Femur (tissue), 1 donor: ENCODE measurements at regions not wholly inside any gene's neighbourhood (a gene's known extent, or its start where the extent isn't known, plus 50 kb on each side); places are given as distances from the start of the nearest gene placed in this dataset.

Source experiments
- DNase-seq: peaks from one replicate; pipeline ENCODE4 v3.0.0-alpha.2; 2017

DNA sequence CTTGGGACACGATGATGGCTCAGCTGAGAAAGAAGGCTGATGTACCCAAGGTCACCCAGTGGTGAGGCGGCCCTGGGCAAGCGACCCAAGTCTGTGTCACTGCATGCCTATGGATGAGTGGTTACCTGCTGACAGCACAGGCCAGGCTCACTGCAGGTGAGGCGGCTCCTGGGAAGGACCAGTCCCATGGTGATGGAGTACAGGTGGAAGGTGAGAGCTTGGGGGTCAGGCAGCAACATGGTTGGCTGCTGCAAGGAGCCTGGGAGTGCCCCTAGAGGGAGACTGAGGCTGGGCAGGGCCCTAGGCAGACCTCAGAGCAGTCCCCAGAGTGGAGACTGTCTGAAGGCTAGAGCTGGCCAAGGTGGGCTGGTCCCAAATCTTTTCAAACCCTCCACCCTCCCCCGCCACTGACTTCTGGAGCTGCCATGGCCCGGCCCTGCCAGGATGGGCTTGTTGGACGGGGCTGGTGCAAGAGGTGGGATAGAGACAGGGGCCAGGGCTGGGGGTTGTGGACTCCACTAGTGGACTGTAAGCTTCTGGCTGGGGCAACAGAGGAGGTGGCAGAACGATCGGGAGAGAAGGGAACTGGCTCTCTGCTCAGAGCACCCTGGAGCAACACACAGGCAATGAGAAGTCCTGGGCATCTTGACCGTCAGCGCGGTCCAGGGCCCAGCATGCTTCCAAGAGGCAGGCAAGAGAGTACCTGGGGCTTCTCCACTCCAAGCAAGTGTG, 72.5 kb upstream of the SLC6A11 start:
- DNase-seq: no peak

DNA sequence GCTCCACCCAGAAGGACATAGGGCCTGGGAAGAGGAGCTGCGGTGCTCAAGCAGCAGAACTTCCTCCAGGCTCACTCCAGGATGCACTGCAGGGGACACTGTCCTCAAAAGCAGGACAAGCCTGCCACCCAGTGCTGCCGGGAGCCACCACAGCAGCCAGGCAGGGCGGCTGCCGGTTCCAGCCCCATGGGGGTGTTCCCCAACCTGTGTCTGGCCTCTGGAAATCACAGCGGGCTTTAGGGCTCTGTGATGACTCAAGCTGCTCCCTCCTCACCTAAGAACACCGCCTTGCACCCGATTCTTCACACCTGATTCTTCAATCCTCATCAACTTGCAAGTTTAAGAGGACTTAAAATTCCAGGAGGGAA, 71.9 kb upstream of the SLC6A11 start:
- no peak for DNase-seq

DNA sequence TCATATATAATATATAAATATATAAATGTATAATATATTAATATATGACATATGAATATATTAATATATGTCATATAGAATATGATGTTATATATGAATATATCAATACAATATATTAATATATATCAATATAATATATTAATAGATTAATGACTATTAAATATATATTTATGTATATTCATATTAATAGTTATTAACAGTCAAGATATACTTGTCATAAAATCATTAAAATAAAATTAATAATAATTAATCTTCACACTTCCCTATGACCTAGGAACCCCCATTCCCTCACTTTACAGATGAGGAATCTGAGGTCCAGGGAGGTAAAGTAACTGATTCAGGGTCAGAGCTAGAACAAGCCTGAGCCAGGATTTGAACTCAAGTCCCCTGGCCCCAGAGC, 70.6 kb upstream of the SLC6A11 start:
- no peak for DNase-seq

DNA sequence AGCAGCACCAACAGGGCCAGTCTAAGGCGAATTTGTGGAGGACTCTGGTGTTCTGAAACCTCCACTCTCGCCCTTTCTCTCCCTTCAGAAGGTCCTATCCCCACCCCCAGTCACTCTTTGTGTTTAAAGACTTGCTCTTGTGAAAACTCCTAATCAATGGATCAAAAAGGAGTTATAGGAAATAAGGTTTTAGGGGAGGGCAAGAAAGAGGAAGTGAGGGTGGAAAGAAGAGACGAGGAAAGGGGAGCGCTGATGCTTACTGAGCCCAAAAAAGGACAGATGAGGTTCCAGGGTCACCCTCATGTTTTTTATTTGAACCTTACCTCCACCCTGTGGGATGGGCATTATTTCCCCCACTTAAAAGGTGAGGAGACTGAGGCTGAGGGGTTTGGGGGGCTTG, 70.0 kb upstream of the SLC6A11 start:
- no peak for DNase-seq

DNA sequence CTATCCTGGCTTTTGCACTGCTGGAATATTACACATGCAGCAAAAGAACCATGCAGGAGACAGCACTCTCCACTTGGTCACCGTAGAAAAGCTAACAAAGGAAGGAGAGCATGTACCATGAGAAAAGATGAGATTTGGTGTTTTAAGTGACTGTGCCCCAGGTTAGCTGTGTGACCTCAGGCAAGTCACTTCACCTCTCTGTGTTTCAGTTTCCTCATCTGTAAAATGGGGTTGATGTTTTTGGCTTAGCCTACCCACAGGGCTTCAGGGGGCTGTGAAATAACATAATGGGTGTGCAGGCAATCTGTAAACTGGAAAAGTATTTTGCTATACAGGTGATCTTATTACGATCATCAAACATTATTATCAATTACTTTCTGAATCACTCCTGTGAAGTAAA, 69.3 kb upstream of the SLC6A11 start:
- DNase-seq: no peak

DNA sequence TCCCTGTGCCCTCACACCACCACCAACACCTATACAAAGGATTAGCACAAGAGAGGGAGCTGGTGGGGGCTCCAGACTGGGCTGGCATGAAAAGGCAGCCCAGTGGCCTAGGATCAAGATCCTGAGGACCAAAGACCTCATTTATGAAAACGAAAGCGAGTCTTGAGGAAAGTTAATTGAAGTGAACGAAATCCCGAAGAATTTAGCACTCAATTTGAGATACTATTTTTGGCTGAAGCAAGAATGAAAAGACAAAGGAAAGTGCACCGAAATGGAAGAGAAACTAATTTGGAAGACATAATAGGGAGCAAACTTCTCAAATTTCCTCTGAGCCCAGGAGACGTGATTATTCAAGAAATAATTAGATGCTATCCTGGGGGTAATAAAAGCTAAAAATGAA, 68.7 kb upstream of the SLC6A11 start:
- DNase-seq: no peak

DNA sequence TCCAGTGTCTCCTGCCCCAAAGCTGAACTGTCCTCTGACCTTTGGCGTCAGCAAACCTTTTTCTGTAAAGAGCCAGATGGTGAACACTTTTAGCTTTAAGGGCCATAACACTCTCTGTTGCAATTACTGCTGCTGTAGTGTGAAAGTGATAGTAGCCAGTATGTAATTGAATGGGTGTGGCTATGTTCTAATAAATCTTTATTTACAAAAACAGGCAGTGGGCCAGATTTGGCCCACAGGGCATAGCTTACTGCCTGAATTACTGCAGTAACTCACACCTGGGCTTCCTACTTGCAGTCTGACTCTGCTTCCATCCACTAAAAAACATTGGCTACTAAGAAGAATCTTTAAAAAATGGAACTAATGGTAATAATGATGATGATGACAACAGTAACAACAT, 68.0 kb upstream of the SLC6A11 start:
- DNase-seq: no peak

DNA sequence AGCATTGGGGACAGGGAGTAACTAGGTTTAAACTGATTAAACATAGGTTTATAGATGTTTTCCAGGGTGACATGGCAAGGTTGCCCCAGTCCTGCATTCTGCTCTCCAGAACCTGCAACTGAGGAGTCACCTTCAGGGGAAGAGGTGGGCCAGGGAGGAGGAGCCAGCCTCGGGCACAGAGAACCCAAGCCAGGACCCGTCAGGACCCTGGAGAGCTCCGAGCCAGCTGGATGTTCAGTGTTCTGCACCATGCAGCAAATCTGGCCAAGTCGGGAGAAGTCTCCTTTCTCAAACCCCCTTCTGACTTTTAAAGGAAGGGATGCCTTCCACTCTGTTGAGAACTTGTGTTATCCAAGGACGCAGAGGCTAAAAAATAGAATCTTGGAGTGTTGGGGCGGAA, 62.1 kb upstream of the SLC6A11 start:
- DNase-seq: peak; percentile 64

DNA sequence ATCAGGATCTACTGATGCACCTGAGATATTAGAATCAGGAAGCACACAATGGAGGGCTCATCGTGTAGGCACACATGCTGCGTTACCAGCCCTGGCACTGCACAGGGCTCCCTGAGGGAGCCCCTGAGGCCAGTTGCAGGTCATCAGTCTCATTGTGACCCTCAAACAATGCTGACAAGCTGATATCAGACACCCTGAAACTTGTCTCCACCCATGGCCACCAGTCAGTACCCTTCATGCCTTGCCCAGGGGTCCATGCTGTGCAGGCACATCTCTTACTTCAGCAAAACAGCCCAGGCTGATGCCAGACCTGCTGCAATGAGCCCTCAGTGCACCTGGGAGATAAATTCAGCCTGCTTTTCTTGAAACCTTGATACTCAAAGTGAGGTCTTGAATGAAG, 59.5 kb upstream of the SLC6A11 start:
- no peak for DNase-seq

DNA sequence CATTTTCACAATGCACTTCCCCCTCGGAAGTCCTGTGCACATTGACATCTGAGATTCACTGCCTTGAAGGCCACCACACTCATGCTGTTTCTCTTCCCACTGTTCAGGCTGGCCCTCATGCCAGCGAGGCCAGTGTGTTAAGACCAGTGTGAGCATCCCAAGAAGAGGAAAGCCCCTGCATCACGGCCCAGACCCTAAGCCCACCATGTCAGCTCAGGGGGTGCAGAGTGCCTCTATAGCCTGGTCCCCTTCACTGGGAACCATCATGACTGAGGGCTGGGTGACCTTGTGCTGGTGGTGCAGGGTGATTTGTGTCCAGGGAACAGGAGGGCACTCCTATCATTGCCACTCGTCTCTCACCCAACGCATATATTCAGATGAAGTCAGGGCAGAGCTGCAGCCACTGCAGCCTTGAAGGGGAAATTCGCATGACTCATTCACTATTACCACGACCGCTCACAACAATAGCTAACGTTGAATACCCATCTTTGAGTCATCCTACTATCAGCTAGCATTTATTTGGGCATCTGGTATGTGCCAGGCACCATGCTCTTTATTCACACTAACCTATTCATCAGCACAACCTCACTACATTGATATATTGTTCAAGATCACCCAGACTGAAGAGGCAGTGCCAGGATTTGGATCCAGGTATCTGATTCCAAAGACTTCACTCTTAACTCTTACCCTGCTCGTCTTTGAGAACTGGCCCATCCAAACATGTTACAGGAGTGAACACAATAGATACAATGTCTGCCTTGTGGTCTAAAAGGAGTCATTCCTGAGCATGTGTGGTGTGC, 58.8 kb upstream of the SLC6A11 start:
- no peak for DNase-seq

DNA sequence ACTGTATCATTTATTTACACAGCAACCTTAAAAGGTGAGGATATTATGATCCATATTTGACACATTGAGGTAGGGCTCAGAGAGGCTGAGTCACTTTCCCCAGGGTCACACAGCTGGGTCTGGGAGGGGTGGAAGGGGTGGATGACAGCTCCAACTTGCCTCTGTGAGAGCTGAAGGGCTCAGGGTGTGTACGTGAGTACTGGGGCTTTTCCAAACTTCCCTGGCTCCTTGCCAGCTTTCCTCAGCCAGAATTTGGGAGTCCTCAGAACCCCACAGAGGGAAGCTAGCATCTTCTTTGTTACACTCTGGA, 58.3 kb upstream of the SLC6A11 start:
- no peak for DNase-seq

DNA sequence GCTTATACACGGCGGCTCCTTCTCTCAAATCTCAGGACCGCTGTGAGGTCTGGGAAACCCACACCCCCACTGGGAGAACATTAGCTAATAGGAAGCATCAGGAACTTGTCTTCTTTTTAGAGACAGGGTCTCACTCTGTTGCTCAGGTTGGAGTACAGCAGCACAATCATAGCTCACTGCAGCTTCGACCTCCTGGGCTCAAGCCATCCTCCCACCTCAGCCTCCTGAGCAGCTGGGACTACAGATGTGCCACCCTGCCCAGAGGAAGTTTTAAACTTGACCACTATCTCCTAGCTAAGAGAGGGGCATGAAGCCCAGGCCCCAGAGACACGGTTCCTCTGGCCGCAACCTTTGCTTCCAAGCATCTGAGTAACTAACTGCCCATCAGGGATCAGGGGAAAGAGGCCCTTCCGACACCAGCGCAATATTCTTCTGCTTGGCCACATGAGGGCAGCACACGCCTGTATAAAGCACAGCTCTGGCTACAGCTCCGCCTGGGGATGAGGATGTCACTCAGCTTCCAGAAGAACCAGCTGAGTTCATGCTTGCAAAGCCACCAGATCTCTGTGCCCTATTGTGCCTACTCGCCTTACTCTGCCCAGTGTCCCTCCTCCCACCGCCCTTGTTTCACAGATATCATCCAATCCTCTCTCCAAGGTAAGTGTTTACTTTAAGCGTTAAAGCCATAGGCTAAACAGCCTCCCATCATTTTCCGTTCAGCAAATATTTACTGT, 57.6 kb upstream of the SLC6A11 start:
- DNase-seq: peak; percentile 62

DNA sequence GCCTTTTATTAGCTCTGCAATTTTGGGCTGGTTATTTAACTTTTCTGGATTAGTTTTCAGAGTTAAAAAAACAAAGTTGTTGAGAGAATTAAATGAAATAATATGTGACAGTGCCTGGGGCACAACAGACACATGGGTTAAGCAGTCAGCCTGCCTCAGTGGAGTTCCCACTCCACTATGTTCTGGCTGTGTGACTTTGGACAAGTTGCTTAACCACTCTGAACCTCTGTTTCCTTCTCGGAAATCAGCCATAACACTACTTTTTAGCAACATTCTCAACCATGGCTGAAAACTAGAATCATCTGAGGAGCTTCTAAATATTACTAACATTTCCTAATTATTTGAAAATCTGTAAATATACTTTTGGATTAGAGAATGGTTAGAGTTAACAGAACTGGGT, 56.5 kb upstream of the SLC6A11 start:
- no peak for DNase-seq

DNA sequence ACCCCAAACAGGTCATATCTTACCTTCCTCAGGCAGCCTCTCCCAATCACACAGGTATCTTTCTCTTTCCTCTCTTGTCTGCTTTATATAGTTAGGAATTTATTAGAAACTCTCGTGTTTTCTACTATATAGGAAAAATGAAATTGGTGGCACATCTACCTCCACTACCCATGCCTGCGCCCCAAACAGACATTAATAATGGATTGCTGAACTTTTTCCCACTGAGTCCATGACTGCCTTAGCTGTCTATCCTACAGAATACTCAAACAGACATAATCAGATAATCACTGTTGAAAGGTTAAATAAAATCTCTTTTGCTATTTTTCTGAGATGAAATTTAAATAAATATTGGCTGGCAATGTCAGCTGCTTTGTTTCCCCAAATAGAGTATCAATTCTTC, 55.8 kb upstream of the SLC6A11 start:
- DNase-seq: no peak

DNA sequence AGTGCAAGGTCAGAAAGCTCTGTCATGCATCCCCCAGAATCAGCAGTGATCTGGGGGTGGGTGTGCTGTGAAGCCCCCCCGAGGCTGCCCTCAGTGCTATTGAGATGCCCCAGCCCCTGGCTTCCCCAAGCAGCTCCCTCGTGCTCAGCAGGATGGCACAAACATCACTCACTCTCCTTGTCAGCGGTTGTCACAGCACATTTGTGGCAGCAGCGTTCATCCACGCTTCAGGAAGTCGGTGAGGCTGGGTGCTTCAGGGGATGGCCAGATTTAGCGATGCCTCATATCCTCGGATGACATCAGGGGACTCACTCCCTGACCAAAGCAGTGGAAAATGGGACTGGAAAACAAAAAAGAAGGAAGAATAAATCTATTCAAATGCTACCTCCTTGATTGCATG, 54.4 kb upstream of the SLC6A11 start:
- no peak for DNase-seq

DNA sequence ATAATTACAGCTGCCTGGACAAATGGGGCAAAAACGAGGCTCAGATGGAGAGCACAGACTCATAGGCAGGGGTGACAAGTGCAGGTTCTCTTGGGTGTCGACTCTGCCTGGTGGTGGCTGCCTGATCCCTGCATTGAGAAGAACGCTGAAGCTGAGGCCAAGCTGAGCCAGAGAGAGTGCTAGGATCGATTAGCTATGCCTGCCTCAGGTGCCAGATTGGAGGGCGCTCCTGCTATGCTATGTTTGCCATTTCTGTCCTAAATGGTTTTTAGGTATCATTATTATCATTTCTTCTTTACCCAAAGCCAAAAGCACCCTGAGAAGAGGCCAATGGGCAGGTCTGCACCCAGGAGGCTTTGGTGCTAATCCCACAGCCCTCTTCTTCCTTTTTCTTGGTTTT, 53.9 kb upstream of the SLC6A11 start:
- no peak for DNase-seq

DNA sequence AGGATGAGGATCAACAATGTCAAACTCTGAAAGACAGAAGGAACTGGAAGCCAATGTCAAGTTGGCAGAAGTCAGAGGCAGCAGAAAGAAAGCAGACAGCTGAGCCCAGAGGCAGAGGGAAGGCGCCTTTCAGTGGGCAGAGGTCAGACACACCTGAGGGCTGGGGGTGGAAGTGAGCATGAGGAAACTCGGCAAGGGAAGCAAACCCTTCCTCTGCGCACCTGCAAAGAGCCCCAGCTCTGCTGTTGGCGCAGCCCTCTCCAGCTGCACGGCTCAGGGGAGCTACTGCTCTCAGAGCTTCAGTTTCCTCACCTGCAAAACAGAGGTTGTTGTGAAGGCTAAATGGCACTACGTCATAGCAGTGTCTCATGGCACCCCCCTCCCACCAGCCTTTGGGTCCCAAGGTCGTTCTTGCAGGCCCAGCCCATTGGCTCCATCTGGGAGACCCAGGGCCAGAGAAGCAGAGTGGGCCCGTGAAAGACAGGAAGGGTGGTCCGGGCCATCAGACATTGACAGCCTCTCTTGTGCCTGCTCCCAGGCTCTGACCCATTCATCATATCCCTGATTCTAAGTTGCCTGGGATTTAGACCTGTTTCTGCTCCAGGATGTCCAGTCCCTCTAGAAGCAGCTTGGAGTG, 53.3 kb upstream of the SLC6A11 start:
- DNase-seq: no peak

DNA sequence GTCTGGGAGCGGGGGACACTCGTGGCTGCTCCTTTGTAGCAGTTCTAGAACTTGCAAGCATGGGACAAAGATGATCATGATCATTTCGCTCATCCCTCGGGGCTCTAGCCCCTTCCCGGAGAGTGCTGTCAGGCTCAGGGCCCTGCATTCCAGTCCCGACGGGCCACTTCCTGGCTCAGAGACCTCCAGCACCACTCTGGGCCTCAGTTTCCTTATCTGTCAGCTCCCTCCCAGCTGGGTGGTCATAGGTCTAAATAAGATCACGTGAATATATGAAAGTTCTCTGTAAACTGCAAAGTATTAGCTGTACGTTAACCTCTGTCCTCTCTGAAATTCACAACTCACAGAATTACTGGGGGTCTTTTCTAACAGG, 52.8 kb upstream of the SLC6A11 start:
- no peak for DNase-seq

DNA sequence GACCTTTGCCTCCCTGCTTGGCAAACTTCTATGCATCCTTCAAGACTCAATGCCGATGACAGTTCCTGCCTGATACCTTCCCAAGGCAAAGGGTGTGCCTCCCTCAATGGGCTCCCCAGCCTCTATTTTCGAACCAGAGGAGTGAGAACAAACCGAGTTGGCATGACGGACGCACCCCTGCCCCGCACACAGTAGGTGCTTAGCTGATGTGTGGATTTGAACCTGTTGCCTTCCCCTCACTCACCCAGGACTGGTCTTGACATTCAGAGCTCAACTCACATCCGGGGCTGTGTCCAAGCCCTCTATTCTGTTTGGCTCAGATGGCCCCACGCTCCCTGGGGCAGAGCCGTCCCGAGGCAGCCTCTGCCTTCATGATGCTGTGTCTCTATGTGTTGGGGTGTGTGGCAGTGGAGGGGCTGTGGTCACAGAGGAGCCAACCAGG, 52.2 kb upstream of the SLC6A11 start:
- DNase-seq: no peak

DNA sequence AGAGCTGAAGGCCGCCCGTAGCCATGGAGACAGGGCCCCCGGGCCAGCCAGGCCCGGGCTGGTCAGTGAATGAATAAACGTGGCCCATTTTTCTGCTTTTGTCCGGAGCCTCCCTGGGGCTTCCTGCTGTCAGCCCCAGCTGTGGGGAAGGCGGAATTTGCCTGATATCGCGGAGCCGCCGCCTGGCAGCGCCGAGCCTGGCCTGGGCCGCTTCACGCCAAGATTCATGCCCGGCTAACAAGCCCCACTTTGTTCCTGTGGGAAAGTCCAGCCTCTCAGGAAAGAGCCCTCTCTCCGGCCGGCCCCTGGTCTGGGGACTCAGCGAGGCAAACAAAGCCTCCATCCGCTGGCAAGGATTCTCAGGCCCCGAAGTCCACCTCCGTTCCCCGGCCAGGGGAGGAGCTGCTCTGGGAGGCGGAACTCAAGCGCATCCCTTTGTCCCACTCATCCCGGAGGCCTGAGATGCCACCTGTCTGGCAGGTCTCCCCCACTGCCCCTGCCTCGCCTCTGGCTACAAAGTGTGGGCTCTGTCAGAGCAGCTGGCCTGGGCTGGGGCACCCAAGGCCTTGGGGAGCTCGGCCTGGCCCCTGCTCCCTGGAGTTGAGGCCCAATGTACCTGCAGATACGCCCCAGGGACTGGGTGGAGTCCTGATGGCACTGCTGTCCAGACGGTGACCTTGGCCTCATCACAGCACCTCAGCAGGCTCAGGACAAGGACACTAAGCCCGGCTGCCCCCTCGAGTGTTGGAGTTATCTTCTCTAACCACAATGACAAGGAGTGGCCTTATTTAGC, 51.6 kb upstream of the SLC6A11 start:
- no peak for DNase-seq

DNA sequence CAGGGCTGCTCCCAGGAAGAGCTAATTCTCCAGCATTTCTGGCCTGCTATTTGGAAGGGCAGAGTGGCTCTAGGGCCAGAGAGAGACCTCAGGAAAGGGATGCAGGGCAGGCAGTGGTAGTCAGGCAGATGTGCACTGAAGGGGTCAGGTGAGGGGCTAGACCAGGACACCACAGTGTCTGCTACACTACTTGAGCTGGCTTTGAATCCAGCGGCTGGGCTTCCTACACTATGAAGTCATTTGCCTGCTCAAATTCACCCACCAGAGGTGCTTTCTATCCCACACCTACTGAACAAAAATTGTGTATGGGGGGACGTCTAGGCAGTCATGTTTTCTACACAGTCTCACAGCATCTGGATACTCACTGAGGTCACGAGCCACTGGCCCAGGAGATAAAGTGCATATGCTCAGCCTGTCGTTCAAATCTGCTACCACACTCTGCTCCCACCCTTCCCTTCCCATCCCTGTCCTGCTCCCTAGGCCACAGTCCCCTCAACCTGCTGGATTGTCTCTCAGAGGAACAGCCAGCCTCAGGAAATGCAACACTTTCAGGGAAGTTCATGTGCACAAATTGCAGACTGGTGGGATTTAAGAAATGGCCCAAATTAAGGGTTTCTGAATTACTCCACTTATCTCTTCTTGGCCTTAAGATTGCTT, 49.9 kb upstream of the SLC6A11 start:
- DNase-seq: no peak
